ENCODE measurements at regions not wholly inside any gene's neighbourhood (a gene's known extent, or its start where the extent isn't known, plus 50 kb on each side); places are given as distances from the start of the nearest gene placed in this dataset.

GRCh38 chr20:50381075-50381732, 129.0 kb upstream of the PTPN1 start:
- ChIA-PET POLR2A (no interaction called here), CTCF (interaction anchor here (0.8 kb wide), 1 partner anchor 191 kb away, joined by 3 read pairs; no protein-coding TSS in a partner anchor)
- DNase-seq (ENCODE audit: low spot score) = no peak
- Mint-ChIP-seq H3K27me3 (ENCODE audit: low read depth) (no peaks in the 10 kb centered on the region), H3K27ac (no peak overlapping the region), H3K36me3 (no peaks in the 10 kb centered on the region), H3K4me1 (peaks cover 2% of the 10 kb centered on the region; the same call in 1 of the 2 replicates), H3K9me3 (no peaks in the 10 kb centered on the region), H3K4me3 (no peak overlapping the region)
- TF ChIP-seq ATF6 (CRISPR knock-in tag; IDR thresholded peaks at IDR 0.05) (no peak), ZNF396 (CRISPR knock-in tag; IDR thresholded peaks at IDR 0.05; ENCODE audit: borderline replicate concordance) (no peak), HMGA2 (CRISPR knock-in tag; IDR thresholded peaks at IDR 0.05) (no peak)
- no peak for ATAC-seq

- H3K27ac Mint-ChIP-seq = no peak overlapping the region
- no peaks in the 10 kb centered on the region for H3K36me3 Mint-ChIP-seq
- H3K9me3 Mint-ChIP-seq = no peaks in the 10 kb centered on the region
- no peaks in the 10 kb centered on the region for H3K27me3 Mint-ChIP-seq (ENCODE audit: low read depth)
- ChIA-PET POLR2A (no interaction called here), CTCF (interaction anchor here (0.8 to 1.3 kb wide), 3 partner anchors 100 to 192 kb away, joined by 3 to 4 read pairs (median 3); no protein-coding TSS in a partner anchor)
- TF ChIP-seq NFATC4 (CRISPR knock-in tag; IDR thresholded peaks at IDR 0.05) = no peak
- TF ChIP-seq RELA (CRISPR knock-in tag; IDR thresholded peaks at IDR 0.05; ENCODE audit: borderline replicate concordance) = no peak
- TF ChIP-seq STAT6 (CRISPR knock-in tag; conservative IDR thresholded peaks at IDR 0.05; ENCODE audit: low read depth) = no peak
- DNase-seq (ENCODE audit: low spot score) = no peak
- H3K4me1 Mint-ChIP-seq = peaks cover 2% of the 10 kb centered on the region; the same call in 1 of the 2 replicates
- H3K4me3 Mint-ChIP-seq = no peak overlapping the region
- no peak for ATAC-seq
Measured at GRCh38 chr20:50381771-50382593, 128.2 kb upstream of the PTPN1 start.

GRCh38 chr20:50385733-50386640, 124.2 kb upstream of the PTPN1 start:
- no peaks in the 10 kb centered on the region for H3K9me3 Mint-ChIP-seq

More at GRCh38 chr20:50385733-50386640, 124.2 kb upstream of the PTPN1 start:
- ChIA-PET POLR2A (no interaction called here), CTCF (interaction anchor here (0.6 kb wide), 1 partner anchor 124 kb away, joined by 3 read pairs; the partner anchor contains the start of gene PTPN1)
- TF ChIP-seq ZNF281 (CRISPR knock-in tag; IDR thresholded peaks at IDR 0.05) = no peak
- no peak for TF ChIP-seq USF1 (CRISPR knock-in tag; IDR thresholded peaks at IDR 0.05)
- no peak for TF ChIP-seq ATF3 (CRISPR knock-in tag; conservative IDR thresholded peaks at IDR 0.05)
- TF ChIP-seq ZNF423 (CRISPR knock-in tag; IDR thresholded peaks at IDR 0.05) = no peak
- no peak overlapping the region for H3K27ac Mint-ChIP-seq
- H3K27me3 Mint-ChIP-seq (ENCODE audit: low read depth) = no peaks in the 10 kb centered on the region
- no peak overlapping the region for H3K4me3 Mint-ChIP-seq
- H3K4me1 Mint-ChIP-seq = no peaks in the 10 kb centered on the region
- DNase-seq (ENCODE audit: low spot score) (no peak), ATAC-seq (no peak)
- H3K36me3 Mint-ChIP-seq = no peaks in the 10 kb centered on the region

Measured in WTC11 (cell line).